ENCODE measurements at regions not wholly inside any gene's neighbourhood (a gene's known extent, or its start where the extent isn't known, plus 50 kb on each side); places are given as distances from the start of the nearest gene placed in this dataset.

DNA sequence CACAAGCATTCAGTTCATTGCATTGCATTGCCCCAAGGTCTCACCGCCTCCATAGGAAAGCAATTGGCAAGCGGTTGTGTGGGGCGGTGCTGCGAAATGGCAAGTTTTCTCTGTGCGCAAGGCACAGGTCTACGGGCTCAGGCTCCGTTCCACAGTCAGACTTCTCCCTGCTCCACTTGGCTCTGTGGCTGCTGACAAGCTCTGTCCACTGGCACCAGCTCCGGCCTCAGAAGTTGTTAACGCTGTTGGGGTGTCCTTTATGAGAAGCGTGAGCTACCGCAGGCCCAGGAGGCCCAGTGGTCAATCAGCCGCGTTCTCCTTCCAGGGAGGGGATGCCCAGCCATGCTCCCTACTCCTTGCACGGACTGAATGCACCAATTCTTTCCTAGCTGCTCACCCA lies 87.0 kb upstream of the GATA6 start:
- no peak overlapping the region for H3K4me3 ChIP-seq

DNA sequence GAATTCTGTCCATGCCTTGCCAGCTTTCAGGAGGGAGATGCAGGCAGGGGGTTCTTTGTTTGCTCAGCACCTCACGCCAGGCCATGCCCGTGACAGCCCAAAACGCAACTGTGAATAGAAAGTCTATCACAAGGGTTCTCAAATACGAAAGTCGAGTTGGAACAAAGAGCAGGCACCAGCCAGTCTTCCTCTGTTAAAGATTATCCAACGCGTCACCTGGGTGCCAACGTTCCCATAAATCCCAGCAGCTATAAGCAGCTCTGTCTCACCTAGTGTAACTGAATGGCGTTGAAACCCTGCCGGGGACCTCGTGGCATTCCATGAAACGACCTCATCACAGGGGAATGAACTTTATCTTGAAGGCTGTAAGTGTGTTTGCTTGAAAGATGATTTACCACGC lies 84.8 kb upstream of the GATA6 start:
- no peak overlapping the region for H3K4me3 ChIP-seq
- peaks cover 10% of the 10 kb centered on the region for H3K4me1 ChIP-seq
- in situ Hi-C loops (cut with MboI; ENCODE audit: low sequenced_read_pairs) = no loop called here
- H3K36me3 ChIP-seq (replicated peaks) = no peaks in the 10 kb centered on the region
- no peaks in the 10 kb centered on the region for H3K9me3 ChIP-seq
- H3K27me3 ChIP-seq (ENCODE audit: low read depth) = peaks cover 2% of the 10 kb centered on the region; the same call in 1 of the 2 replicates
- DNase-seq (ENCODE audit: low spot score in 2 of 2) = no peak

More for the DNA sequence above, 87.0 kb upstream of the GATA6 start:
- H3K9me3 ChIP-seq = no peaks in the 10 kb centered on the region
- no peaks in the 10 kb centered on the region for H3K36me3 ChIP-seq (replicated peaks)
- peaks cover 10% of the 10 kb centered on the region for H3K4me1 ChIP-seq
- in situ Hi-C loops (cut with MboI; ENCODE audit: low sequenced_read_pairs) = no loop called here
- peaks cover 2% of the 10 kb centered on the region; the same call in 1 of the 2 replicates for H3K27me3 ChIP-seq (ENCODE audit: low read depth)
- DNase-seq (ENCODE audit: low spot score in 2 of 2) = no peak

DNA sequence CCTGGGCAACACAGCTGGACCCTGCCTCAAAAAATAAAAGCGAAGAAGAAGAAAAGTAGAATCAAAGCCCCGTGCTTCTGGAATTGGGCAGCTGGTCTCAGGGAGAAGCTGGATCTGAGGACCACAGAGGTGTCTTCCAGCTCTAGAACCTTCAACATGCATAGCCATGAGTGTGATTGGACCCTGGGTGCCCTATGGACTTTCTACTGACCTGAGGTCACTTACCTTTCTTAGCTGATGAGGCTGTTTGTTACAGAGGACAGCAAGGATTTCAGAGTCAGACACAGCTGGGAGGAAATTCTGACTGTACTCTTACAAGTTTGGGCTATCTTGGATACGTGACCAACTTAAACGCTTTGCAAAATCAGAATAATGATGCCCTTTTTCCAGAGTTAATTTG lies 82.4 kb upstream of the GATA6 start:
- Histone ChIP-seq H3K9me3 (no peaks in the 10 kb centered on the region), H3K4me1 (no peaks in the 10 kb centered on the region), H3K36me3 (replicated peaks) (no peaks in the 10 kb centered on the region), H3K27me3 (ENCODE audit: low read depth) (peaks cover 2% of the 10 kb centered on the region; the same call in 1 of the 2 replicates), H3K4me3 (no peak overlapping the region)
- in situ Hi-C loops (cut with MboI; ENCODE audit: low sequenced_read_pairs) = no loop called here
- DNase-seq (ENCODE audit: low spot score in 2 of 2) = no peak

DNA sequence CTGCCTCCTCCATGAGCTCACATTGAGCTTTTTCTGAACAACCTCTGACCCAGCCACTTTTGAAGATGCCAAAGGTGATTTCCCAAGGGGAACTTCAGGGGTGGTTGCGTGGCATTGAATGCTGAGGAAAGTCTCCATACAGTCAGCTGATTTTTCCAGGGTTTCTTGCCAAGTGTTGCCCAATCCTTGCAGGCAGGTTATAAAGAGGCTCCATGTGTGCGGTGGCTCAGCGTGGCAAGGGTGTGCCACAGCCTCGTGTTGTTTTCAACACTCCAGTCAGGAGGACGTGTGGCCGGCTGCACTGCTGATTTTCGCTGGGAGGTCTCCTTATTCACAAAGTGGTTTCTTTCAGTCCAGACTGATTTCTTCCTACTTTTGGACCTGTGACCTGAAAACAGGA lies 81.4 kb upstream of the GATA6 start:
- DNase-seq (ENCODE audit: low spot score in 2 of 2) = no peak
- no peaks in the 10 kb centered on the region for H3K9me3 ChIP-seq
- in situ Hi-C loops (cut with MboI; ENCODE audit: low sequenced_read_pairs) = no loop called here
- H3K4me3 ChIP-seq = no peak overlapping the region
- H3K4me1 ChIP-seq = no peaks in the 10 kb centered on the region
- no peaks in the 10 kb centered on the region for H3K36me3 ChIP-seq (replicated peaks)
- peaks cover 2% of the 10 kb centered on the region for H3K27me3 ChIP-seq (ENCODE audit: low read depth)

DNA sequence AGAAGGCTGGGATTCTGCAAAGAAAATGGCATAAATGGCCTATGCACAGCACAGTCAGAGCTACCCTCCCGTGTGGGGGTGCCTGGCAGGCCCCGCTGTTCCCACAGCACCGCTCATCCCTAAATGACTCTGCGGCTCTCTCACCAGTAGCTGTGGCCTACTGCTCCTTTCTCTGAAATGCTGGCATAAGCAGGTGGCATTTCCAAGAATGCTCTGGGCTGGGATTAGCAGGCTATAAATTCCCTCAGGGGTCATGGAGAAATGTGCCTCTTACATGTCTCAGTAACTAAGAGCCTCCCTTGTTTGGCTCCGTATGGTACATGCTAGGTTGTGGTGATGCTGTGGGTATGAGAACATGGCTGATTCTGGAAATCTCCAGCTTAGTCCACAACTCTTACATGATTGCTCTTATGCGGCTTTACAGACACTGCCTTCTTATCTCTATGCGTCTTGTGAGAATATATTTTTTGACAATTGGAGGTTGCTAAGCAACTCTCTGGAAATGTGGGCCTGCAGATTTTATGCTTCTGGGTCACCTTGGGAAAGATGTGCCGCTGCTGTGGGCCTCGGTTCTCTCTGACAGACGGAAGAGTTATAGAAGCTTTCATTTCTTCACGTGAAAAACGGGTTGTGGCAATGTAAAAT lies 80.3 kb upstream of the GATA6 start:
- in situ Hi-C loops (cut with MboI; ENCODE audit: low sequenced_read_pairs) = no loop called here
- H3K36me3 ChIP-seq (replicated peaks) = no peaks in the 10 kb centered on the region
- peaks cover 2% of the 10 kb centered on the region for H3K27me3 ChIP-seq (ENCODE audit: low read depth)
- H3K4me1 ChIP-seq = no peaks in the 10 kb centered on the region
- no peaks in the 10 kb centered on the region for H3K9me3 ChIP-seq
- no peak for DNase-seq (ENCODE audit: low spot score in 2 of 2)
- H3K4me3 ChIP-seq = no peak overlapping the region

DNA sequence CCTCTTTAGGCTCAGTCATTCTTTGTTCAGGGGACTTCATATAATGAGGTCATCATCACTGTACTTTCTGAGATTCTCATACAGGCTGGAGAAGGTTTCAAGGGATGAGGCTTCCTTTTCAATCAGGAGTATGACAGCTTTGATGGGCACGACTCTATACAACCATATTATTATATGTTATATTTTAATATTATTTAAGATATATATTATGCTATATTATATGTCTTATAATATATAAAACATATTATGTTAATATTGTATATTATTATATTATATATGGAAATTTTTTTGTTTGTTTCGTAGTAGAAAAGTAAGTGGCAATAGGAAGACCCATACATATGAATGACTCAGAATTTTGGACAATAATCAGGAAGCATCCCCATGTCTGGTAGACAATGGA lies 78.0 kb upstream of the GATA6 start:
- in situ Hi-C loops (cut with MboI; ENCODE audit: low sequenced_read_pairs) = no loop called here
- Histone ChIP-seq H3K9me3 (no peaks in the 10 kb centered on the region), H3K27me3 (ENCODE audit: low read depth) (no peaks in the 10 kb centered on the region; the same call in none of the 2 replicates), H3K4me1 (no peaks in the 10 kb centered on the region), H3K4me3 (no peak overlapping the region), H3K36me3 (replicated peaks) (no peaks in the 10 kb centered on the region)
- no peak for DNase-seq (ENCODE audit: low spot score in 2 of 2)

DNA sequence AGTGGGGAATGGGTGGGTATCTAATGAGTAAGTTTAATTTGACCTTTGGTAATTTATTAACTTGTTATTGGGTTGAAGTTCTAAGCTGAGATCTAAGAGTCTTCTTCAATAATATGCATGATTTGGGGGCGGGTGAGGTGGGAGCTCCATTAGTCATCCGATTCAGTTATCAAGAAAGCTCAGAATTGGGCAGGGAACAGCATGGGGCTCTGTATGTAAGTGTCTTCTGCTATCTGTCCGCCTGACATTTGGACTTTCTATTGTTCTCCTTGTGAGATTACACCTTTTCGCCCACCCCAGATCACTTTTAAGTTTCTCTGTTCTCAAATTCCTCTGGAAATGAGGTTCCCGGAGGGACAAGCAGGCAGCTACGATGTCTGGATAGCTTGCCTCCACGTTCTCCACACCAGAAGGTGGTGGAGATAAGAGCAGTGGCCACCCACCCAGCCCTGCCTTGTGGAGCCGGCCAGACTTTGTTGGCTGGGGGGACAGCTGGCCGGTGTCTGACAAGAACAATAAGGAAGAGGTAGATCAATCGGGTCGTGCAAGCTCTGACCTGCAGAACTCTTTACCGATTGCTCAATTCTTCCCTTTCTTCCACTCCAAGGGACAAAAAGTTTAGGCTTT lies 75.5 kb upstream of the GATA6 start:
- Histone ChIP-seq H3K36me3 (replicated peaks) (no peaks in the 10 kb centered on the region), H3K9me3 (no peaks in the 10 kb centered on the region), H3K27me3 (ENCODE audit: low read depth) (peaks cover 8% of the 10 kb centered on the region), H3K4me3 (no peak overlapping the region), H3K4me1 (no peaks in the 10 kb centered on the region)
- DNase-seq (ENCODE audit: low spot score in 2 of 2) = no peak
- in situ Hi-C loops (cut with MboI; ENCODE audit: low sequenced_read_pairs) = no loop called here

DNA sequence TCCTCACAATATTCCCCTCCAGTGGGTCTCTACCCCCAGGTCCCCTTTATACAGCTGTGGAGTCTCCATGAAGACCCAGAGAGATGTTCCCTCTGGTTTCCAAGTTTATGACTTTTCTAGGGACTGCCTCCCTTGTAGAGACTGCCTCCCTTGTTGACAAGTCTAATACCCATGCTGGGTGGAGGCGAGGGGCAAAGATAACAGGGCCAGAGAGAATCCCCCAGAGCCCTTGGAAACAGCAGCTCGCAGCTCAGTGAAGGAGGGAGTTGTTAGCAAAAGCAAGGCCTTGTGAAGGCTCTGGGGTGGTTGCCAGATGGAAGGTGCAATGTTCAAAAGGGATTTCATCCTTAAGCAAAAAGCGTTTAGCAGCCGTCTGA lies 75.0 kb upstream of the GATA6 start:
- DNase-seq (ENCODE audit: low spot score in 2 of 2) = no peak

DNA sequence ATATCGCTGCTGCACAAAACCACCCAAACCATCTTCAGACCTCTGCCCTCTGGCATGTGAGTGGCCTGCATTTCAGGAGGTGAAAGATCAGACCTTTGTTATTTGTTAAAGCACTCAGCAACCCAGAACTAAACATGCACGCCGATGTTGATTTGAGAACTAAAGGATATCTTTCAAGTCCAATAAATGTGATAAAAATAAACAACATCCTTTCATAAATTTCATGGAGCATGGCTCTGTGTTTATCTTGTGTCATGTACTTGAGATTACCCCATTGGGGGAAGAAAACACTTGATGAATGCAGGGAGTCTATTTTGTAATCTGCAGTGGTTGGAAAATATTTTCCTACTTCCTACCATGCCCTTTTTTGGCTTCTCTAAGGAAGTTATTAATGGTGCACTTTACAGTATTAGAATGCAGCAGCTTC lies 70.8 kb upstream of the GATA6 start:
- in situ Hi-C loops (cut with MboI; ENCODE audit: low sequenced_read_pairs) = no loop called here
- no peaks in the 10 kb centered on the region for H3K36me3 ChIP-seq (replicated peaks)
- no peak overlapping the region for H3K4me3 ChIP-seq
- no peaks in the 10 kb centered on the region for H3K9me3 ChIP-seq
- no peaks in the 10 kb centered on the region for H3K4me1 ChIP-seq
- H3K27me3 ChIP-seq (ENCODE audit: low read depth) = peaks cover 14% of the 10 kb centered on the region
- no peak for DNase-seq (ENCODE audit: low spot score in 2 of 2)

More for the DNA sequence above, 75.0 kb upstream of the GATA6 start:
- Histone ChIP-seq H3K36me3 (replicated peaks) (no peaks in the 10 kb centered on the region), H3K4me1 (no peaks in the 10 kb centered on the region), H3K27me3 (ENCODE audit: low read depth) (peaks cover 8% of the 10 kb centered on the region), H3K4me3 (no peak overlapping the region), H3K9me3 (no peaks in the 10 kb centered on the region)
- in situ Hi-C loops (cut with MboI; ENCODE audit: low sequenced_read_pairs) = no loop called here

DNA sequence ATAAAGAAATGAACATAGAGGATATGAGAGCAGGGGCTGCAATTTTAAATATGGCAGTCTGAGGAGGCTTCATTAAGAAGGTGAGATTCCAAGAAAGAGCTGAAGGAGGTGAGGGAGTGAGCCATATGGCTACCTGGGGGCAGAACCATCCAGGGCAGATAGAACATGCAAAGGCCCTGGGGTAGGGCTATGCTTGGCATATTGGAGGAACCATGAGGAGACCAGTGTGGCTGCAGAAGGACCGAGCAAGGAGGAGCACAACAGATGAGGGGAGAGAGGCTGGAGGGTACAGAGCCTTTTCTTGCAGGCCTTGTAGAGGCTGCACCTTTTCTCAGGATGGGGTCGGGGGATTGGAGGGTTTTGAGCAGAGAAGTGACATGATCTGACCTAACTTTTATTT lies 69.5 kb upstream of the GATA6 start:
- in situ Hi-C loops (cut with MboI; ENCODE audit: low sequenced_read_pairs) = no loop called here
- H3K4me1 ChIP-seq = no peaks in the 10 kb centered on the region
- peaks cover 14% of the 10 kb centered on the region for H3K27me3 ChIP-seq (ENCODE audit: low read depth)
- H3K9me3 ChIP-seq = no peaks in the 10 kb centered on the region
- no peaks in the 10 kb centered on the region for H3K36me3 ChIP-seq (replicated peaks)
- DNase-seq (ENCODE audit: low spot score in 2 of 2) = no peak
- H3K4me3 ChIP-seq = no peak overlapping the region

DNA sequence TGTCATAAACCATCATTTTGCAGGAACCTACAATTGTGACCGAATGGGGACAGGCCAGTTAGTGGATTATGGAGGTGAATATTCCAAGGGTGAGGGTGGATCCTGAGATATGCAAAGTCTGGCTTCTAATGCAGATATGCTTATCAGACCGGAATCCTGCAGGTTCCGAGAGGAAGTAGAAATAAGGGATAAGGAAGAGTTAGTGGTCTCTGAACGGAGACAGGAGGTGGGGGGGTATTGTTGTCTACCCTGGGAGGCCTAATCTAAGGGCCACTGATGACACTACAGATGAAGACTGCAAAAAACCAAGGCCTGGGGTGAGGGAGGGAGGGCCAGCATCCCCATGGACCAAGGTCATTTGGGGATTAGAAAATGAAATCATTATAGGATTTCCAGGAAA lies 67.7 kb upstream of the GATA6 start:
- Histone ChIP-seq H3K27me3 (ENCODE audit: low read depth) (peaks cover 14% of the 10 kb centered on the region), H3K4me1 (no peaks in the 10 kb centered on the region), H3K9me3 (no peaks in the 10 kb centered on the region), H3K4me3 (no peak overlapping the region), H3K36me3 (replicated peaks) (no peaks in the 10 kb centered on the region)
- in situ Hi-C loops (cut with MboI; ENCODE audit: low sequenced_read_pairs) = no loop called here
- DNase-seq (ENCODE audit: low spot score in 2 of 2) = no peak

DNA sequence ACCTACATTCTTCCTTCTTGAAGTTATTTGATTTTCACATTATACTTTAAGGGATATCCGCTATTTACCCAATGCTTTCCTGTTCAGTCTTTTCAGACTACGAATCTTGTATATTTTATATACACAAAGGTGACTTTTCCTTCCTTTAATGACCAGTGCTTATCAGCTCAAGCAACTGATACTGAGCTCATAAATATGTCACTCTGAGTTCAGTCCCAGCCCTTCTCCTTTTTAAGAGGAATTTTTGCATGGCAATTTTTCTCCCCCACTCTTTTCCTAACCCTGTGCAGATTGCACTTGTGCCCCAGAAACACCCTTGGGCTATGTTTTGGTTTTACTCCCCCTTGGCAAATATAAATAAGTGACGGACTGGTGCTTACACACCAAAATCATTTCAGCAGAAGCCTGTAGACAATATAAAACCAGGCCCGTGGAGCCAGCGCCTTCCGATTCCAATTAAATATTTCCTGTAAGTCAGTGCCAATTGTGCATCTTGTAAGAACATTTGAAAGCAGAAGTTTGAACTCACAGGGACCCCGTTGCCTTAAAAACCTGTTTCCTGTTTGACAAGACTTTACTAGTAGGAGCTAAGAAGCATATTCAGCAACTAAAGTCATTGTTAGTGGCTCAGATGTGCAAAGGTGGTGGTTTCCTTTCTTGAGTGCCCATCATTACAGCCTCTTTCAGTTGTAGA lies 66.3 kb upstream of the GATA6 start:
- Histone ChIP-seq H3K9me3 (no peaks in the 10 kb centered on the region), H3K36me3 (replicated peaks) (no peaks in the 10 kb centered on the region), H3K4me1 (no peaks in the 10 kb centered on the region), H3K4me3 (no peak overlapping the region), H3K27me3 (ENCODE audit: low read depth) (peaks cover 11% of the 10 kb centered on the region)
- DNase-seq (ENCODE audit: low spot score in 2 of 2) = no peak
- in situ Hi-C loops (cut with MboI; ENCODE audit: low sequenced_read_pairs) = no loop called here

DNA sequence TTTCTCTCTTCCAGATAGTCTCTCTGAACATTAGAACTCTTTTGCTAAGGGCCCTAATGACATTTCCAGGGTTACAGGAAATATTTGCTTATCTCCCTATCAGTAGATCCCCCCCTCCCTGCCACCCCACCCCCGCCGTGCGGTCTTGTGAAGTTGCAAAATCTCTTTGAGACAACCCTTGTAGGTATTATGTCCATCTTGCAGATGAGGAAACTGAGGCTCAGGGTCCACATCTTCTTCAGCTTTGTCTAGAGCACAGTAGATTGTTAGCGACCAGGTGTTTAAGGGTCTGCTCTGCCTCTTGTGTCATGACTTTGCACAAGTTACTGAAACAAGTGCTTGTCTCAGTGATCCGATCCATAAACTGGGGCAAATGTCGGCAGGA lies 65.8 kb upstream of the GATA6 start:
- no peaks in the 10 kb centered on the region for H3K9me3 ChIP-seq
- H3K36me3 ChIP-seq (replicated peaks) = no peaks in the 10 kb centered on the region
- no peak overlapping the region for H3K4me3 ChIP-seq
- peaks cover 8% of the 10 kb centered on the region for H3K27me3 ChIP-seq (ENCODE audit: low read depth)
- no peak for DNase-seq (ENCODE audit: low spot score in 2 of 2)
- no peaks in the 10 kb centered on the region for H3K4me1 ChIP-seq
- in situ Hi-C loops (cut with MboI; ENCODE audit: low sequenced_read_pairs) = no loop called here

DNA sequence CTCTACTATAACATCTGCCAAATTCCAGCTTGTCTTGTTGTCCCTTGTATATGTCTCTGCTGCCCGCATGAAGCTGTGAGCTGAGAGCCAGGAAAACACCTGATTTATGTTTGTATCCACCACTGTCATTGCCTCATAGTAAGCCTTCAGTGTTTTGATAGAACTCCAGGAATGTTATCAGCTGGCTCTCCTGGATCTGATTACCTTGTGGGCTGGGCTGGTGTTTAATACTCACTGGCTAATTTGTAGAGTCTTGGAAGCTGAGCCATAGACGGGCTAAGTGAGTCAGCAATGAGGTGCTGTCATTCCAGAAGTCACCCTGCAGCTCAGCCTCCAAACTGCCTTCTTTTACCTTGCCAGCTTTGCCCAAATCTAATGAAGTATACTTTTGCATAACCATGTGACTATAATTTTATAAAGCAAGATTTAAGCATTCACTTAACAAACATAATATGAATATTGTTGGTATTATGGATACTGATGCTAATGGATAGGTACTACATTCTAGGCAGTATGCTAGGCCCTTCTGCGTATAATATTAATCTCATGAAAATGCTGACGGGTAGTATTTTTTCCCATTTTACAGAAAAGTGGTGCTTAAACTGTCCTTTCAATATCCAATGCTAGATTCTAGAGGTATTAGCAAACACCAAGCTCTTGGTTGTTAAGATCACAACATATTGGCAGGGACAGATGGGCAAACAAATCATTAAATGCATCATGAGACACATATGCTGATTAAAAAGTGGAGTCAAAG lies 62.7 kb upstream of the GATA6 start:
- no peak overlapping the region for H3K4me3 ChIP-seq
- H3K27me3 ChIP-seq (ENCODE audit: low read depth) = peaks cover 5% of the 10 kb centered on the region; the same call in 1 of the 2 replicates
- H3K4me1 ChIP-seq = no peaks in the 10 kb centered on the region
- H3K9me3 ChIP-seq = no peaks in the 10 kb centered on the region
- in situ Hi-C loops (cut with MboI; ENCODE audit: low sequenced_read_pairs) = no loop called here
- DNase-seq (ENCODE audit: low spot score in 2 of 2) = no peak
- no peaks in the 10 kb centered on the region for H3K36me3 ChIP-seq (replicated peaks)

Measured in HAP-1 (cell line).